GM18519 (cell line): ENCODE measurements at regions not wholly inside any gene's neighbourhood (a gene's known extent, or its start where the extent isn't known, plus 50 kb on each side); places are given as distances from the start of the nearest gene placed in this dataset.

Experiments
- ATAC-seq: cut with Tn5 transposase; IDR thresholded peaks from one replicate; pipeline ENCODE4 v1.9.1; 2021; ENCODE audit warnings: mild to moderate bottlenecking, moderate library complexity; ENCODE audit not compliant: unreplicated experiment, low FRiP score

GRCh38 chr4:144202081-144202480 lies 61.6 kb upstream of the GYPA start:
- no peak for ATAC-seq

- no peak for ATAC-seq
Measured at GRCh38 chr4:144203155-144203554, 62.6 kb upstream of the GYPA start.

GRCh38 chr4:144204431-144204830 lies 63.9 kb upstream of the GYPA start:
- no peak for ATAC-seq

GRCh38 chr4:144206711-144207110 lies 66.2 kb upstream of the GYPA start:
- no peak for ATAC-seq

GRCh38 chr4:144208074-144208473 lies 67.6 kb upstream of the GYPA start:
- ATAC-seq, result no peak

- no peak for ATAC-seq
Measured at GRCh38 chr4:144209491-144209890, 69.0 kb upstream of the GYPA start.

GRCh38 chr4:144213371-144213770 lies 72.9 kb upstream of the GYPA start:
- no peak for ATAC-seq

GRCh38 chr4:144223149-144223548 lies 82.6 kb upstream of the GYPA start:
- ATAC-seq, result no peak

- ATAC-seq, result no peak
Measured at GRCh38 chr4:144223661-144224060, 83.1 kb upstream of the GYPA start.

- no peak for ATAC-seq
Measured at GRCh38 chr4:144259285-144259684, 118.8 kb upstream of the GYPA start.

GRCh38 chr4:144267084-144267483 lies 126.6 kb upstream of the GYPA start:
- no peak for ATAC-seq

- ATAC-seq, result no peak
Measured at GRCh38 chr4:144280688-144281087, 140.2 kb upstream of the GYPA start.

- no peak for ATAC-seq
Measured at GRCh38 chr4:144283526-144283925, 143.0 kb upstream of the GYPA start.

- no peak for ATAC-seq
Measured at GRCh38 chr4:144284026-144284425, 143.5 kb upstream of the GYPA start.

GRCh38 chr4:144288011-144288903 lies 147.7 kb upstream of the GYPA start:
- ATAC-seq, result peak; percentile 97

- ATAC-seq, result no peak
Measured at GRCh38 chr4:144289667-144290428, 149.3 kb upstream of the GYPA start.

- ATAC-seq, result no peak
Measured at GRCh38 chr4:144291164-144291563, 150.6 kb upstream of the GYPA start.

GRCh38 chr4:144294211-144294610 lies 153.7 kb upstream of the GYPA start:
- ATAC-seq, result no peak

GRCh38 chr4:144295286-144295995 lies 154.9 kb upstream of the GYPA start:
- no peak for ATAC-seq

GRCh38 chr4:144296941-144297340 lies 156.4 kb upstream of the GYPA start:
- ATAC-seq, result no peak

- no peak for ATAC-seq
Measured at GRCh38 chr4:144298519-144298918, 158.0 kb upstream of the GYPA start.
